Skeletal muscle cell (primary cell): ENCODE measurements at regions not wholly inside any gene's neighbourhood (a gene's known extent, or its start where the extent isn't known, plus 50 kb on each side); places are given as distances from the start of the nearest gene placed in this dataset.
"Not testable (repeated sequence)": the region's sequence is repeated elsewhere in the genome, so short reads cannot be mapped to it uniquely, and the experiment has no call there.

ENCODE experiments used
- DNase-seq: peaks from one replicate; pipeline ENCODE4 v3.0.0-alpha.2; 2010; ENCODE audit warnings: low read depth
- H3K4me3 ChIP-seq: 2 replicates; pipeline ENCODE4 v1.5.1; 2011; ENCODE audit warnings: low read depth, mild to moderate bottlenecking, control low read depth, low read length, moderate library complexity

- H3K4me3 ChIP-seq: not testable (repeated sequence)
- peak; percentile 11 for DNase-seq
These were observed 390.6 kb downstream of the PRIM2 start for GRCh38 chr6:57708061-57708460.

- not testable (repeated sequence) for H3K4me3 ChIP-seq, DNase-seq
These were observed 405.1 kb downstream of the PRIM2 start for GRCh38 chr6:57722546-57722945.

- not testable (repeated sequence) for H3K4me3 ChIP-seq, DNase-seq
These were observed 406.5 kb downstream of the PRIM2 start for GRCh38 chr6:57723815-57724401.

DNA sequence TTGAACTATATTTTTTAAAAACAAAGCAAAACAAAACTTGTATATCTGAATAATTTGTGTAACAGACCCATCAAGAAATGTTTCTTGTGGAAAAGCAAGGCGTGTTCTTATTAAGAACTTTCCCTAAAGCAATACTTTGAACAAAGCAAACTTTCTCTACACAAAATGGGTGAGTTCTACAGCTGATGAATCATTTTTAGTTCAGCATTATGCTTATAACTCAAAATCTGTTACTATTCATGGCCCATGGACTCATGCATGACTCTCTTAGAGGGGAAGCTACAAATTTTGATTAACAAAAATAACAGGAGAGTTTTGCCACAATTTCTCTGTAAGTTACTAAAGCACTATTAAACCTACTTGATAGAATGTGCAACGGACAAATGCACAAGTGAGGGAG lies 412.0 kb downstream of the PRIM2 start:
- not testable (repeated sequence) for DNase-seq, H3K4me3 ChIP-seq

GRCh38 chr6:57730726-57731125 lies 413.3 kb downstream of the PRIM2 start:
- not testable (repeated sequence) for H3K4me3 ChIP-seq, DNase-seq

DNA sequence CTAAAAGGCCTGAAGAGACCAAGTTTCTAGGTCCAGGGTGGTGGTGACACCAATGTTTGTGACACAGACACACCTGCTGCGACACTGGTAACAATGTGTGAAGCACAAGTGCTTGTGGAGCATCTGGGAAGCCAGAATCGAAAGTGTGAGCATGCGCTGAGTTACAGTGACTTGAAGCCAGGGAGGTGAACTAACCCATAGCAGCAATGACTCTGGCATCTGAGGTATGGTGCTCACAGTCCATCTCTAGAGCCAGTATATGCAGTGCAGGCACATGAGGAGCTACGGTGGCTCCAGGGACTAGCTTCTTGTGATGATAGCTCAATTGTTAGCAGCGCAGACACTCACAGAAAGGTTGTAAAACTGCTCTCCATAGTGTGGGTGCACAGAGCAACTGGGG lies 430.3 kb downstream of the PRIM2 start:
- not testable (repeated sequence) for DNase-seq, H3K4me3 ChIP-seq

- not testable (repeated sequence) for DNase-seq, H3K4me3 ChIP-seq
These were observed 442.4 kb downstream of the PRIM2 start for GRCh38 chr6:57759850-57760249.

- not testable (repeated sequence) for DNase-seq
These were observed 475.4 kb downstream of the PRIM2 start for GRCh38 chr6:57792720-57793397.

DNA sequence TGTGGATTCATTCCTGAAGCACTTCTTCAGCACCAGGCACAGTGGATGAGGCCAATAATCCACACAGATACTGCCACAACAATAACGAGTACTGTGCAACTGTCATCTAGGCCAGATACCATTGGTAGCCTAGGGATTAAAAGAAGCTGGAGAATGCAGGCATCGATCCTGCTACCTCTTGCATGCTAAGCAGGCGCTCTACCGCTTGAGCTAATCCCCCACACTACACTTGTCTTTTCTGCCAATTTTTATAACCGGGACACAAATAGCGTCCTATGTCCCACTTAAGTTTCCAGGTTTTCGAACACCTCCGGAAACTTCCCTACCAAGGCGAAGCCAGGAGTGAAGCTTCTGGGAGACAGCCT lies 475.9 kb downstream of the PRIM2 start:
- DNase-seq: not testable (repeated sequence)

More at GRCh38 chr6:57792720-57793397, 475.4 kb downstream of the PRIM2 start:
- H3K4me3 ChIP-seq: peak overlapping the region; percentile 5

GRCh38 chr6:57799703-57800479 lies 482.5 kb downstream of the PRIM2 start:
- H3K4me3 ChIP-seq: peak overlapping the region; percentile 38
- peak; percentile 16 for DNase-seq

More for the DNA sequence above, 475.9 kb downstream of the PRIM2 start:
- not testable (repeated sequence) for H3K4me3 ChIP-seq

DNA sequence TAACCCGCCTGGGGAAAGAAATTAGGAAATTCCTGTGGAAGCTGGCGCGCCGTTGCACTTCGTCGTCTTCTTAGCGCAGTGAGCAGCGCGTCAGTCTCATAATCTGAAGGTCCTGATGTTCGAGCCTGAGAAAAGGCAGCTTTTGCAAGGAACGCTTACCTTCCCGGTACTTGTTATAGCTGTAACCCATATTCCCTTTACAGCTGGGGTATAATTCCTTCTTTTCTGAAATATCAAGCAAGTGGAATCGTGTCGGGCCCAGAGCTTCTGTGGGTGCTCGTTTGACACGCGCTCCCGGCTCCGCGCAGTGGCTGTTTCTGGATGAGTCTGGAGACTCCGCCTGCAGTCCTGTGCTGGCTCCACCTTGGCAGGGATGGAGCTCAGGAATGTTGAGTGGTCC lies 491.2 kb downstream of the PRIM2 start:
- peak overlapping the region; percentile 7 for H3K4me3 ChIP-seq
- DNase-seq: peak; percentile 14

- H3K4me3 ChIP-seq, DNase-seq: not testable (repeated sequence)
These were observed 492.0 kb downstream of the PRIM2 start for GRCh38 chr6:57809454-57809853.

- H3K4me3 ChIP-seq, DNase-seq: not testable (repeated sequence)
These were observed 496.0 kb downstream of the PRIM2 start for GRCh38 chr6:57813271-57814075.

DNA sequence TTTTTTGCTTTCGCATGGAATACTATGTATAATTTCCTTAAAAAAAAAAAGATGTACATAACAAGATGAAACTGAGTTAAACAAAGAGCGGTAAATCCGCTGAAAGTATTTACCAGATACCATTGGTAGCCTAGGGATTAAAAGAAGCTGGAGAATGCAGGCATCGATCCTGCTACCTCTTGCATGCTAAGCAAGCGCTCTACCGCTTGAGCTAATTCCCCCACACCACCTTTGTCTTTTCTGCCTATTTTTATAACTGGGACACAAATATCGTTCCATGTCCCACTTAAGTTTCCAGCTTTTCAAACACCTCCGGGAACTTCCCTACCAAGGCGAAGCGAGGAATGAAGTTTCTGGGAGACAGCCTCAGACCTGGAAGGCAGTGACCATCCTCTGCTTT lies 498.4 kb downstream of the PRIM2 start:
- not testable (repeated sequence) for H3K4me3 ChIP-seq, DNase-seq

GRCh38 chr6:57821325-57821724 lies 503.9 kb downstream of the PRIM2 start:
- not testable (repeated sequence) for DNase-seq
- peak overlapping the region; percentile 13 for H3K4me3 ChIP-seq

DNA sequence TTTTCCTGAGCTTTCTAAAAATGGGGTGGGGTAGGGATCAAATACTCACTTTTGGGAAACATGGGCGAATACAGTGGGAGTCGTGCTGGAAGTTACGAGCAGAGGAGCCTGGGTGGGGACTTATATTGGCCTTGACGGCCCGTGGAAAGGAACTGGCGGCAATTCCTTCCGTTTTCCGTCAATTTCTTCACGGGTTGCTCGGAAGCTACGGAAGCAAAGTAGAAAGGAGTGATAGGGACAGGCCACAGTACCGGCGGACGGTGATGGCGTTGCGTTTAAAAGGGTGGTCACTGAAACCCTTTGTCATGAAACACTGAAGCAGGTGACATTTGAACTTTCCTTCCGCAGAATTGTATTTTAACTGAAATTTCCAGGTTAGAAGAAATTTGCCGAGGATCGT lies 505.0 kb downstream of the PRIM2 start:
- DNase-seq, H3K4me3 ChIP-seq: not testable (repeated sequence)

- DNase-seq: no peak
- H3K4me3 ChIP-seq: peak overlapping the region; percentile 11
These were observed 505.5 kb downstream of the PRIM2 start for GRCh38 chr6:57822896-57823358.

DNA sequence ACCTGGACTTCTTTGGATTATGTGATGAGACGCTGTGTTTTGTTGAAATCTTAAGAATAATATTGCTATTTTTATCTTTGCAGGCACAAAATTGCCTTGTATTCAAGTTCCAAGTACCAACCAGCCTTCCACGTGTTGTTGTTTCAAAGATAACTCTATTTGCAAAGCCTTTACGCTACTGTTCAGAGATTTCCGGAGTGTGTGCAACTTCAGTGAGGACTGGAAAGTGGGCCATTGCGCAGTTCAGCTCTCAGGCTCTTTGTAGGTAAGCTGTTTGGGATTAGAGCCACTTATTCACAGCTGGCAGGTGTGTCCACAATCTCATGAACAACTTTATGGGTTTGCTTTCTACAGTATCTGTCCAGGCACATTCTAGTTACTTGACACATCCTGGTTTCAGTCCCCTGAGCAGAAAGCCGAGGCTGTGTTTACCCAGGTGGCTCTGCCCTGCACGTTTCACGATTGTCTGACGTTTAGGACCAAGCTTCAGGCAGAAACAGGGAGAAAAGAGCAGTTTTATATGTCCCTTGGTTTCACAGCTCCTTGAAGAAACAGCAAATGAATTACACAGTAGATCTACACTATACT lies 520.3 kb downstream of the PRIM2 start:
- not testable (repeated sequence) for DNase-seq, H3K4me3 ChIP-seq

DNA sequence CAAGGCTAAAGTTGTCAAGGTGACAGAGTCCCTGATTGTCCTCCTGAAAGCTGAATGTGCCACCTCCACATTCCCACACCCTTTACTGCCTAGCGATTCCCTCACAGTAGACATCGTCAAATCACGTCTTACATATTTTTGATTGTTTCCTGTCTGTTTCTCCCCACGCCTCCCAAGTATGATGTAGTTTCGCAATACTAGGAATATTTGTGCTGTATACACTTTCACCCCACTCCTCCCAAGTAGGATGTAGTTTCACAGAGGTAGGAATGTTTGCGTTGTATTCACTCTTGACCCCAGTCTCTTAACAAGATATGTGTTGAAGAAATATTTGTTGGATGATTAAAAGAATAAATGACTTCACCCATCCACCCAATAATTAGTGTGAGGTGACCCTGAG lies 524.1 kb downstream of the PRIM2 start:
- H3K4me3 ChIP-seq, DNase-seq: not testable (repeated sequence)
